A549 (cell line): ENCODE measurements at regions not wholly inside any gene's neighbourhood (a gene's known extent, or its start where the extent isn't known, plus 50 kb on each side); places are given as distances from the start of the nearest gene placed in this dataset.

Experiments used
- ATAC-seq, 2 experiments: fragments of 200-7000 bp in 1 of 2; fragments of >200 bp in 1 of 2; cut with Nextera tagmentation in 1 of 2; cut with Tn5 transposase in 1 of 2; 3 replicates each; pipeline versions ENCODE4 v1.8.0 to v1.9.1; 2018 to 2020; ENCODE audit warnings: mild to moderate bottlenecking in 1 of 2, moderate library complexity in 1 of 2
- CTCF ChIA-PET: fragments of 300-600 bp; sonication (Branson Sonifier 250); formaldehyde crosslinking; extraction: SDS; loops from one replicate; lab custom pipeline; 2021; ENCODE audit warnings: antibody characterized with exemption, inconsistent platforms; lab: Yijun Ruan, JAX
- POLR2A ChIA-PET: fragments of 350-600 bp; formaldehyde crosslinking; extraction: SDS; loops from one replicate; lab custom pipeline; 2021; ENCODE audit warnings: antibody characterized with exemption, inconsistent platforms; lab: Yijun Ruan, JAX
- DNase-seq, 2 experiments: peaks; one replicate each; pipeline versions ENCODE4 v3.0.0 to v3.0.0-alpha.2; 2011 to 2016; ENCODE audit warnings: low read depth in 1 of 2, low spot score in 1 of 2
- FAIRE-seq: peaks from 2 replicates; lab custom pipeline; 2011; peaks lifted over from hg19 to GRCh38; lab: Jason Lieb, UNC
- H3K27ac ChIP-seq, 2 experiments: fragments of >200 bp; sonication (Bioruptor Twin); formaldehyde crosslinking; 3 replicates each; pipeline ENCODE4 v1.5.1; 2016 to 2017
- H3K4me1 ChIP-seq: fragments of >200 bp; sonication (Bioruptor Twin); formaldehyde crosslinking; 3 replicates; pipeline ENCODE4 v1.6.1; 2016
- H3K4me2 ChIP-seq: fragments of >200 bp; sonication (Bioruptor Twin); formaldehyde crosslinking; 3 replicates; pipeline ENCODE4 v1.6.1; 2016
- H3K4me3 ChIP-seq: fragments of >200 bp; sonication (Bioruptor Twin); formaldehyde crosslinking; 3 replicates; pipeline ENCODE4 v1.5.1; 2016
- H3K9me3 ChIP-seq: fragments of >200 bp; sonication (Bioruptor Twin); formaldehyde crosslinking; 3 replicates; pipeline ENCODE4 v1.6.1; 2016
- CBX2 ChIP-seq: fragments of 200-600 bp; sonication (generic); IDR thresholded peaks from 2 replicates; pipeline ENCODE4 v1.6.1; 2016; ENCODE audit warnings: low read depth, mild to moderate bottlenecking, borderline replicate concordance
- CBX8 ChIP-seq: fragments of 200-600 bp; sonication (generic); IDR thresholded peaks from 2 replicates; pipeline ENCODE4 v1.6.1; 2016
- CHD4 ChIP-seq: fragments of 200-600 bp; sonication (generic); IDR thresholded peaks from 2 replicates; pipeline ENCODE4 v1.6.1; 2016; ENCODE audit warnings: antibody characterized with exemption, mild to moderate bottlenecking, borderline replicate concordance
- CTCF ChIP-seq: fragments of >200 bp; sonication (Bioruptor Twin); formaldehyde crosslinking; IDR thresholded peaks from 3 replicates; pipeline ENCODE4 v1.5.1; 2016
- FOSB ChIP-seq: fragments of 250-450 bp; sonication (Bioruptor Pico); IDR thresholded peaks from 2 replicates; pipeline ENCODE4 v1.5.0; 2020; ENCODE audit warnings: mild to moderate bottlenecking, moderate library complexity
- FOXS1 ChIP-seq: fragments of 250-450 bp; sonication (Bioruptor Pico); IDR thresholded peaks from 2 replicates; pipeline ENCODE4 v1.5.0; 2020; ENCODE audit warnings: mild to moderate bottlenecking, moderate library complexity
- JUN ChIP-seq, 2 experiments: fragments of >200 bp; sonication (Bioruptor Twin); formaldehyde crosslinking; IDR thresholded peaks; 2 replicates in 1 of 2; 3 replicates in 1 of 2; pipeline ENCODE4 v1.6.1; 2016 to 2017
- KDM1A ChIP-seq: fragments of 200-600 bp; sonication (generic); IDR thresholded peaks from 2 replicates; pipeline ENCODE4 v1.6.1; 2016; ENCODE audit warnings: low read depth, mild to moderate bottlenecking
- KDM5A ChIP-seq: fragments of 200-600 bp; sonication (generic); IDR thresholded peaks from 2 replicates; pipeline ENCODE4 v1.6.1; 2016; ENCODE audit warnings: antibody characterized with exemption, mild to moderate bottlenecking
- MYC ChIP-seq: IDR thresholded peaks from 2 replicates; pipeline ENCODE4 v1.6.1; 2012; ENCODE audit warnings: mild to moderate bottlenecking, inconsistent platforms, low read length, improper control_type of control experiment, borderline replicate concordance
- PBX3 ChIP-seq: IDR thresholded peaks from 2 replicates; pipeline ENCODE4 v1.6.1; 2012
- POLR2A ChIP-seq: IDR thresholded peaks from 2 replicates; pipeline ENCODE4 v1.6.1; 2012; ENCODE audit warnings: mild to moderate bottlenecking, low read length
- RFX5 ChIP-seq: fragments of 450-650 bp; IDR thresholded peaks from 2 replicates; pipeline ENCODE4 v1.7.1; 2014; ENCODE audit warnings: antibody characterized with exemption, mild to moderate bottlenecking, moderate library complexity
- RNF2 ChIP-seq: fragments of 200-600 bp; sonication (generic); IDR thresholded peaks from 2 replicates; pipeline ENCODE4 v1.6.1; 2016; ENCODE audit warnings: low read depth, mild to moderate bottlenecking, antibody characterized with exemption, moderate library complexity, borderline replicate concordance
- TFCP2L1 ChIP-seq: fragments of 250-450 bp; sonication (Bioruptor Pico); IDR thresholded peaks from 2 replicates; pipeline ENCODE4 v1.5.0; 2021; ENCODE audit warnings: mild to moderate bottlenecking
- ZNF302 ChIP-seq: fragments of 250-450 bp; sonication (Bioruptor Pico); IDR thresholded peaks from 2 replicates; pipeline ENCODE4 v1.9.0; 2021; ENCODE audit warnings: inconsistent platforms, mild to moderate bottlenecking, moderate library complexity
- WGBS: methylation state at CpG from one replicate; pipeline ENCODE4 v1.1.6; 2017; ENCODE audit errors: missing lambda C conversion rate; 5-methylcytosine and 5-hydroxymethylcytosine counted together
- TF ChIP-seq, protein P1 (sequence below): IDR thresholded peaks from 2 replicates; pipeline ENCODE4 v1.6.1; 2012
- TF ChIP-seq, protein P2 (sequence below): fragments of >200 bp; sonication (Bioruptor Twin); formaldehyde crosslinking; IDR thresholded peaks from 3 replicates; pipeline ENCODE4 v1.6.1; 2016

DNA sequence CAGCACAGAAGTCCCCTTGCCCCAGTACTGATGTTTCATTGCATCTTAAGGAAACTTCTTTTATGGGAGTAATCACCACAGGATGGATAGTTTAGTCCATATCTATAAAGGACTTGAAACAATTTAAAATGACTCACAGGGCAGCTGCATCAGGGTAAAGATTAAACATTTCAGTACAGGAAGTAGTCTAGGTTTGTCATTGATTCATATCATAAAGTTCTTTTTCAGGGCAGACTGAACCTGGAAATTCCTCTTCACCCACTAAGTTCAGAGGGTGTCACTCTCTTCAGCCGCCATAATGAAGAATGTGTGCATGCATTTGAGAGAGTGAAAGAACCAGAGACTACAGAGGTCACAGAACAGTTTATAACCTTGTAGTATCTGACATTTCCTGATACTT lies 296.3 kb upstream of the JAG1 start:
- H3K4me1 ChIP-seq: no peaks in the 10 kb centered on the region
- 0 out of 3 replicates have a peak overlapping the region, but pooled peaks have one; percentile 5 for H3K4me2 ChIP-seq
- H3K9me3 ChIP-seq: no peaks in the 10 kb centered on the region
- TF ChIP-seq CBX8: no peak
- no peak overlapping the region for H3K4me3 ChIP-seq
- ChIA-PET CTCF (interaction anchor here (1.1 kb wide), 1 partner anchor 12 kb away, joined by 3 read pairs; no protein-coding TSS in a partner anchor), POLR2A (no interaction called here)
- no peak overlapping the region for H3K27ac ChIP-seq
- no peak for FAIRE-seq
- no peak for DNase-seq
- no peak for ATAC-seq
- WGBS: 97% methylated on average over 1 of the region's 1 CpG

DNA sequence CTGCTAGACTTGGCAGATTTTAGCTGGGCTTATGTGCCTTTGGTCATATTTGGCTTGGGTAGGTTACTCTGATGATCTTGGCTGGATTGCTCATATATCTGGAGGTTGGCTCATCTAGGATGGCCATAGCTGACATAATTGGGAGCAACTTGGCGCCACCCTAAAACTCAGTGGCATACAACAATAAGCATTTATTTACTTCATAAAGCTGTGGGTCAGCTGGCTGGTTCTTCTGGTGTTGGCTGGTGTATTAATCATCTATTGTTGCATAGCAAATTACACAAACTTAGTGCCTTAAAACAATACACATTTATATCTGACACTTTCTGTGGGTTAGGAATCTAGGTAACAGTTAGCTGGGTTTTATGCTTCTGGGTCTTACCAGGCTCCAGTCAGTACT lies 297.3 kb upstream of the JAG1 start:
- FAIRE-seq: peak; percentile 13
- DNase-seq: no peak
- 85% methylated on average over 1 of the region's 1 CpG for WGBS
- Histone ChIP-seq H3K4me1 (no peaks in the 10 kb centered on the region), H3K9me3 (no peaks in the 10 kb centered on the region), H3K4me2 (no peak overlapping the region), H3K27ac (no peak overlapping the region), H3K4me3 (no peak overlapping the region)
- CTCF ChIA-PET: interaction anchor here (1.1 kb wide), 2 partner anchors 11 to 296 kb away, joined by 3 read pairs; no protein-coding TSS in a partner anchor
- TF ChIP-seq FOXS1 (CRISPR knock-in tag) (no peak), POLR2A (no peak)
- POLR2A ChIA-PET: no interaction called here
- ATAC-seq: no peak

DNA sequence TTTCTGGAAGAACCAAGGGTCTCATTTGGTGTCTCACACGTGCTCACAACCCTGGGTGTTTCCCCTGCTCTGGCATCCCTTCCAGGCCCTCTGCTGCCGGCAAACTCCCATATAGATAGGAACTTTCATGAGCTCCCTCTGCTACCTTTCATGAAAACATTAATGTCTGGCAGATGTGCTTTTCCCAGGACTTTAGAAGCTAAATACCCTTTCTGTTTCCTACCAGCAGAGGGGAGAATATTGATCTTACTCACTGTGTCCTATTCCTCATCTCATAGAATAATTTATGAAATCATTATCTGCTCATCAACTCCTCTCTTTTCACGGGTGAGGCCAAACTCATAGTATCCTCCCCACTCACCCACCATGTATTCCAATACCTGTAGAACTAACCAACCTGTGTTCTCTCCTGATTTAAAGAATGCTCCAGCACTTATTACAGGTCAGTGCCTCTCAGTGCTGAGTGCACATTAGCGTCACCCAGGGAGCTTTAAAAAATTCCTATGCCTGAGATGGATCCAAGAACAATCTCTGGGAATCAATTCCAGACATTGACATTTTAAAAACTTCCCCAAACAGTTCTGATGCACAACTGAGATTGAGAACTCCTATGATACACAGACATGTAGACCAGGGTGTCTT lies 298.5 kb upstream of the JAG1 start:
- POLR2A ChIA-PET: no interaction called here
- CTCF ChIA-PET: interaction anchor here (1.2 to 1.5 kb wide), 3 partner anchors 12 to 233 kb away, joined by 3 to 4 read pairs (median 4); no protein-coding TSS in a partner anchor
- H3K27ac ChIP-seq: no peak overlapping the region
- no peak overlapping the region for H3K4me3 ChIP-seq
- WGBS: 76% methylated on average over 4 of the region's 4 CpGs
- no peak for ATAC-seq
- H3K4me2 ChIP-seq: no peak overlapping the region
- TF ChIP-seq CHD4: no peak
- TF ChIP-seq FOSB (CRISPR knock-in tag): no peak
- TF ChIP-seq, protein P1, sequence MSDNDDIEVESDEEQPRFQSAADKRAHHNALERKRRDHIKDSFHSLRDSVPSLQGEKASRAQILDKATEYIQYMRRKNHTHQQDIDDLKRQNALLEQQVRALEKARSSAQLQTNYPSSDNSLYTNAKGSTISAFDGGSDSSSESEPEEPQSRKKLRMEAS: no peak
- TF ChIP-seq FOXS1 (CRISPR knock-in tag): no peak
- no peak for TF ChIP-seq KDM5A
- TF ChIP-seq MYC: no peak
- TF ChIP-seq CTCF: no peak
- no peak for TF ChIP-seq RNF2
- TF ChIP-seq, protein P2, sequence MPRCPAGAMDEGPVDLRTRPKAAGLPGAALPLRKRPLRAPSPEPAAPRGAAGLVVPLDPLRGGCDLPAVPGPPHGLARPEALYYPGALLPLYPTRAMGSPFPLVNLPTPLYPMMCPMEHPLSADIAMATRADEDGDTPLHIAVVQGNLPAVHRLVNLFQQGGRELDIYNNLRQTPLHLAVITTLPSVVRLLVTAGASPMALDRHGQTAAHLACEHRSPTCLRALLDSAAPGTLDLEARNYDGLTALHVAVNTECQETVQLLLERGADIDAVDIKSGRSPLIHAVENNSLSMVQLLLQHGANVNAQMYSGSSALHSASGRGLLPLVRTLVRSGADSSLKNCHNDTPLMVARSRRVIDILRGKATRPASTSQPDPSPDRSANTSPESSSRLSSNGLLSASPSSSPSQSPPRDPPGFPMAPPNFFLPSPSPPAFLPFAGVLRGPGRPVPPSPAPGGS: no peak
- TF ChIP-seq TFCP2L1 (CRISPR knock-in tag): no peak
- TF ChIP-seq KDM1A: no peak
- TF ChIP-seq PBX3: no peak
- TF ChIP-seq RFX5: no peak
- no peak for TF ChIP-seq JUN (IDR thresholded peaks at IDR 0.05)
- no peak for TF ChIP-seq CBX2
- TF ChIP-seq ZNF302 (CRISPR knock-in tag): no peak
- TF ChIP-seq, all 56 proteins: peak for 0
- FAIRE-seq (peak; percentile 32), DNase-seq (no peak)
- Histone ChIP-seq H3K9me3 (no peaks in the 10 kb centered on the region), H3K4me1 (no peaks in the 10 kb centered on the region)
